NB4 (cell line): ENCODE measurements at regions not wholly inside any gene's neighbourhood (a gene's known extent, or its start where the extent isn't known, plus 50 kb on each side); places are given as distances from the start of the nearest gene placed in this dataset.

ENCODE experiments used
- CTCF ChIP-seq: IDR thresholded peaks from one replicate; pipeline ENCODE4 v1.5.1; 2012; ENCODE audit warnings: low read depth, low read length
- MAX ChIP-seq: IDR thresholded peaks from 2 replicates; pipeline ENCODE4 v1.6.1; 2011; ENCODE audit warnings: low read depth, low read length
- POLR2A ChIP-seq: IDR thresholded peaks from 2 replicates; pipeline ENCODE4 v1.6.1; 2011; ENCODE audit warnings: mild to moderate bottlenecking; ENCODE audit not compliant: insufficient read length; ENCODE audit errors: extremely low read depth

GRCh38 chr5:153080940-153081339, 409.5 kb upstream of the GRIA1 start:
- TF ChIP-seq CTCF (no peak), POLR2A (no peak), MAX (no peak)
